Parathyroid adenoma (tissue), 2 donors: ENCODE measurements at regions not wholly inside any gene's neighbourhood (a gene's known extent, or its start where the extent isn't known, plus 50 kb on each side); places are given as distances from the start of the nearest gene placed in this dataset.

Experiments used
- H2AFZ ChIP-seq: fragments of 300-600 bp; sonication (generic); one replicate; pipeline ENCODE4 v1.7.0; 2017; ENCODE audit warnings: antibody characterized with exemption, mild to moderate bottlenecking
- H3K27ac ChIP-seq: fragments of 300-600 bp; sonication (generic); one replicate; pipeline ENCODE4 v1.7.0; 2017
- H3K27me3 ChIP-seq: fragments of 300-600 bp; sonication (generic); one replicate; pipeline ENCODE4 v1.7.0; 2017; ENCODE audit warnings: low read length; ENCODE audit not compliant: control insufficient read depth, insufficient read depth
- H3K36me3 ChIP-seq: fragments of 300-600 bp; sonication (generic); one replicate; pipeline ENCODE4 v1.7.0; 2017; ENCODE audit warnings: low read length; ENCODE audit not compliant: control insufficient read depth, insufficient read depth
- H3K4me1 ChIP-seq: fragments of 300-600 bp; sonication (generic); one replicate; pipeline ENCODE4 v1.7.0; 2017; ENCODE audit warnings: control low read depth
- H3K4me2 ChIP-seq: fragments of 300-600 bp; sonication (generic); one replicate; pipeline ENCODE4 v1.7.0; 2017; ENCODE audit warnings: low read length
- H3K4me3 ChIP-seq: fragments of 300-600 bp; sonication (generic); one replicate; pipeline ENCODE4 v1.7.0; 2017; ENCODE audit warnings: low read depth, low read length
- H3K79me2 ChIP-seq: fragments of 300-600 bp; sonication (generic); one replicate; pipeline ENCODE4 v1.7.0; 2017; ENCODE audit warnings: control low read depth
- H3K9ac ChIP-seq: fragments of 300-600 bp; sonication (generic); one replicate; pipeline ENCODE4 v1.7.0; 2017; ENCODE audit warnings: mild to moderate bottlenecking
- H3K9me3 ChIP-seq: fragments of 300-600 bp; sonication (generic); one replicate; pipeline ENCODE4 v1.7.0; 2017; ENCODE audit warnings: low read length; ENCODE audit not compliant: control insufficient read depth
- CTCF ChIP-seq: fragments of 300-600 bp; sonication (generic); IDR thresholded peaks from one replicate; pipeline ENCODE4 v1.7.0; 2017; ENCODE audit warnings: antibody characterized with exemption, mild to moderate bottlenecking
- donor health status: primary hyperparathyroidism.

- no peak for TF ChIP-seq CTCF
Observed at GRCh38 chr3:71893702-71894479, 108.9 kb upstream of the PROK2 start.

GRCh38 chr3:71893122-71893521 lies 108.2 kb upstream of the PROK2 start:
- no peaks in the 10 kb centered on the region for H3K9me3 ChIP-seq
- no peak overlapping the region for H3K4me3 ChIP-seq
- H3K36me3 ChIP-seq: no peaks in the 10 kb centered on the region
- no peaks in the 10 kb centered on the region for H3K27me3 ChIP-seq
- no peaks in the 10 kb centered on the region for H3K4me1 ChIP-seq
- no peak overlapping the region for H3K27ac ChIP-seq
- H3K9ac ChIP-seq: no peak overlapping the region
- no peak for TF ChIP-seq CTCF
- no peaks in the 10 kb centered on the region for H3K79me2 ChIP-seq
- H2AFZ ChIP-seq: no peak overlapping the region
- H3K4me2 ChIP-seq: no peak overlapping the region

More at GRCh38 chr3:71893702-71894479, 108.9 kb upstream of the PROK2 start:
- Histone ChIP-seq H3K27me3 (no peaks in the 10 kb centered on the region), H3K36me3 (no peaks in the 10 kb centered on the region), H3K79me2 (no peaks in the 10 kb centered on the region), H3K4me3 (no peak overlapping the region), H3K4me2 (no peak overlapping the region), H2AFZ (no peak overlapping the region), H3K9ac (no peak overlapping the region), H3K9me3 (no peaks in the 10 kb centered on the region), H3K27ac (no peak overlapping the region), H3K4me1 (no peaks in the 10 kb centered on the region)

GRCh38 chr3:71891483-71891882 lies 106.5 kb upstream of the PROK2 start:
- H3K27ac ChIP-seq: no peak overlapping the region

GRCh38 chr3:71890356-71890931 lies 105.5 kb upstream of the PROK2 start:
- no peak overlapping the region for H3K4me2 ChIP-seq
- no peak overlapping the region for H3K27ac ChIP-seq
- H2AFZ ChIP-seq: no peak overlapping the region
- no peak overlapping the region for H3K9ac ChIP-seq
- no peaks in the 10 kb centered on the region for H3K4me1 ChIP-seq
- H3K36me3 ChIP-seq: no peaks in the 10 kb centered on the region
- H3K27me3 ChIP-seq: no peaks in the 10 kb centered on the region
- no peaks in the 10 kb centered on the region for H3K79me2 ChIP-seq
- no peak overlapping the region for H3K4me3 ChIP-seq
- no peaks in the 10 kb centered on the region for H3K9me3 ChIP-seq
- no peak for TF ChIP-seq CTCF

More at GRCh38 chr3:71891483-71891882, 106.5 kb upstream of the PROK2 start:
- Histone ChIP-seq H2AFZ (no peak overlapping the region), H3K9ac (no peak overlapping the region), H3K9me3 (no peaks in the 10 kb centered on the region), H3K27me3 (no peaks in the 10 kb centered on the region), H3K4me1 (no peaks in the 10 kb centered on the region), H3K79me2 (no peaks in the 10 kb centered on the region), H3K36me3 (no peaks in the 10 kb centered on the region), H3K4me2 (no peak overlapping the region), H3K4me3 (no peak overlapping the region)
- TF ChIP-seq CTCF: no peak
